ENCODE measurements at regions not wholly inside any gene's neighbourhood (a gene's known extent, or its start where the extent isn't known, plus 50 kb on each side); places are given as distances from the start of the nearest gene placed in this dataset.

DNA sequence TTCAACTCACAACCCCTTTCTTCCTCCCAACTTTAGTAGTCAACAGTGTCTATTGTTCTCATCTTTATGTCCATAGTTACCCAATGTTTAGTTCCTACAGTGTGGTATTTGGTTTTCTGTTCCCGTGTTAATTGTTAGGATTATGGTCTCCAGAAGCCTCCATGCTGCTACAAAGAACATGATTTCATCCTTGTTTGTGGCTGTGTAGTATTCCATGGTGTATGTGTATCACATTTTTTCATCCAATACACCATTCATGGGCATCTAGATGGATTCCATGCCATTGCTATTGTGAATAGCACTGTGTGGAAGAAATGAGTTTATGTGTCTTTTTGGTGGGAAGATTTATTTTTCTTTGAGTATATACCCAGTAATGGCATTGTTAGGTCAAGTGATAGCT is 420.3 kb downstream of the XYLT1 start:
- H3K27ac ChIP-seq (ENCODE audit: low read depth, low read length), result no peak overlapping the region
- no peaks in the 10 kb centered on the region for H3K27me3 ChIP-seq (ENCODE audit: control insufficient read depth, insufficient read depth, low read length)
- peaks cover 5% of the 10 kb centered on the region; the same call in 1 of the 2 replicates for H3K9me3 ChIP-seq (ENCODE audit: control insufficient read depth, insufficient read depth, low read length)
- H3K9ac ChIP-seq (ENCODE audit: low read depth, low read length), result no peak overlapping the region
- H3K4me1 ChIP-seq (ENCODE audit: control insufficient read depth, insufficient read depth, low read length), result no peaks in the 10 kb centered on the region
- H3K4me3 ChIP-seq (ENCODE audit: low read depth, low read length), result no peak overlapping the region
- no peaks in the 10 kb centered on the region for H3K36me3 ChIP-seq (ENCODE audit: control insufficient read depth, insufficient read depth, low read length)
